ENCODE measurements at regions not wholly inside any gene's neighbourhood (a gene's known extent, or its start where the extent isn't known, plus 50 kb on each side); places are given as distances from the start of the nearest gene placed in this dataset.

DNA sequence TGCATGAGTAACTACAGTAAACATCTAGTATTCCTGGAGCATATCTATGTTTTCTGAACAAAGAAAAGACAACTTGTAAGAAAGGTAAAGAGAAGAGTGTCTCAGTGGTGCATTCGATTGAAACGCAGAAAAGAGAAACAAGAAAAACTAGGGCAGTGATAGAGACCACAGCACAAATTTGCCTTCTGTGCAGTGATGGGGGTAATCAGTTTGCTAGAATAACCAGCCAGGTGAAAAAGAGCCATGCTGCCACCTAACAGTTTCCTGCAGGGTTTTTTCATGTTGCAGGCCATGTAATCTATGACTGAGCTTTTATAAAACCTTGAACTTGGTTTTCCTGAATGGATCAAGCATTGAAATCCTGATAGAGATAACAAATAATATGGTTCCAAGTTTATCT is 198.4 kb upstream of the MEF2C start:
- TF ChIP-seq POLR2A (IDR thresholded peaks at IDR 0.05; ENCODE audit: low read depth, low read length): no peak
- TF ChIP-seq POLR2AphosphoS5 (IDR thresholded peaks at IDR 0.05; ENCODE audit: low read depth, low read length): no peak

Data from GM12892 (cell line).